Sciatic nerve (tissue), 2 donors: ENCODE measurements at regions not wholly inside any gene's neighbourhood (a gene's known extent, or its start where the extent isn't known, plus 50 kb on each side); places are given as distances from the start of the nearest gene placed in this dataset.

Experiments used
- ATAC-seq: fragments of 200-7000 bp; cut with Tn5 transposase; one replicate; pipeline ENCODE4 v1.9.1; 2020; ENCODE audit warnings: mild to moderate bottlenecking, moderate library complexity
- DNase-seq: peaks from one replicate; pipeline ENCODE4 v3.0.0-alpha.2; 2020; ENCODE audit warnings: low spot score
- intact Hi-C: fragments of 100-400 bp; cut with DNase I; formaldehyde crosslinking; loops from one replicate; pipeline ENCODE4 v1.14.2; 2022
- donor health status: DM: no; HTN: no; CAD: no.
- donor health status: DM: no; HTN: no; CAD: no.

DNA sequence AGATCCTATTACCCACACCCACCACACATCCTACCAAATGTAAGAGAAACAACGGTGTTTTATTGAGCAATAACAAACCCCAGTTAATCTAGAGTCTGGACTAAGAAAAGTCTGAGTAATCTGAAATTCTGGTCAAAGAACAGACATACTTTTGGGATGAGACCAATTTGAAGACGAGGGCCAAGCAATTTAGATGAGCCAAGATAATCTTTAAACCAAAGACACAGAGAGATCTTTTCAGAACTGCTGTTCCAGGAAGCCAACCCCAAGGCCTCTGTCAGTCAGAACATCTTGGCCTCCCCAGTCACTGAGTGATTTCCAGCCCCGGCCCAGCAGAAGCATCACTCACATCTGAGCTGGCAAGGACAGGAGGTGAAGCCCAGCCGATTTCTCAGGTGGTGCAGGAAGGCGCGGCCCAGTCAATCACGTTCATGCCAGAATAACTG, 118.5 kb upstream of the SYNDIG1 start:
- intact Hi-C loops, result no loop called here
- DNase-seq, result no peak
- ATAC-seq, result peak; percentile 92

DNA sequence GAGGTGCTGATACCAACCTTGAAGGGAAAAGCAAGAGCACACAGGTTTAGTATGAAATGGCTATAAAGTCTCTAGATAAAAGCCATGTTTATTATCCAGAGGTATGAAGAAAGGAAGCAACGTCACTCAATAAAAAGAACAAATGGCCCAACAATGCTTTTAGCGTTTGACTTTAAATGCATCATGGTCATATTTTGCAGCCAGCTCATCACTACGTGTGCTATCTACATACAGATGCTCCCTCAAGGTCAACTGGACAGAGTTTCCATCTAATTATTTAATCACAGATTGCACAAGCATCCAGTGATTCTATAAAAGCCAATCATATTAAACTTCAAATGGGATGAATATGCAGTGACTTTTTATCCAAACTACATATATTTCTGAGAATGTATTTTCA, 127.6 kb upstream of the SYNDIG1 start:
- DNase-seq (no peak), ATAC-seq (no peak)
- intact Hi-C loops, result no loop called here

DNA sequence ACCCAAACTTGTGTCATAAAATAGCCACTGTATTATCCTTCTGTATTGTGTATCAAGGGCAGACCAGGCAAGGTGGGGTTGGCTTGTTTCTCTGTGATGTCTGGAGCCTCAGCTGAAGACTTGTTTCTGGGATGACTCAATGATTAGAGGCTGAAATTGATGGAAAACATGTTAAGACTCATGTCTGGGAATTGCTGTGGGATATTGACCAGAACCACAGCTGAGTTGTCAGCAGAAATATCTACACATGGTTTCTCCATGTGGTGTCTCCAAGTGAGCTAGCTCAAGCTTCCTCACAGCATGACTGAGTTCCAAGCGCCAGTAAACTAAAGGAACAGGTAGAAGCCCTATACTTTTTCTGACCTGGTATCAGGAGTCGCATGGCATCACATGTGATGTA, 128.5 kb upstream of the SYNDIG1 start:
- DNase-seq (no peak), ATAC-seq (no peak)
- intact Hi-C loops, result no loop called here

DNA sequence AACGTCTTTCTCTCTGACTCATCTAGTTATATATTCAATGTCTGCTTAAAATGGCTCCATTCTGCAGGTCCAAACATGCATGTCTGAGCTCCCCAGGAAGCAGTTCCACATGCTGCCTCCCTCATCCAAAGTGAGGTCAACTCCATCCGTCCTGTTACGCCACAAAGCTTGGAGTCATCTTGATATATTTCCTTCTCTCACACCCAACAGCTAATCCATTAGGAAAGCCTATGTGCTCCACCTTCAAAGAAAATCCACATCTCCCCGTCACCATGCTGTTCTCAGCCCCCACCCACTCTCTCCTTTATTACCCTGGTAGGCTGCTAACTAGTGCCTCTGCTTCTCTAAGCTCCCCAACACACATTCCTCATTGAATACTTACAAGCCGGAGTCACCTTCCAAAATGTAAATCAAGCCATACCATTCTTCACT, 130.2 kb upstream of the SYNDIG1 start:
- ATAC-seq (no peak), DNase-seq (no peak)
- intact Hi-C loops, result no loop called here

DNA sequence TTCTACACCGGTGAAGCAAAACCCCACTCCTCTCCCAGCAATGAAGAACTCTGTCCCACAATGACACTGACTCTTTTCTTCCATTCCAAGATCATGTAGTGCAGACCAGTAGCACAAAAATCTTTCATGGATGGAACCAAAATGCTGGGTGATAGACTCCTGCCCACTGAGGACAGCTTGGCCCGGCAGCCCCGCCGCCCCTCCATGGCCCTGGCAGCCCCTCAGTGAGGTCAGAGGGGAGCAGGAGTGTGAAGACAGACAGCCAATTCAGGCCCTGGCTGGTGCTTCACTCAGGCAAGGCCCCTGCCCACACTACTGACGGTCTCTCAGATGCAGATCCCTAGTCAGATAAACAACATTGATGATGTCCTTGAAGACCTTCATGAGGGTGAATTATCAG, 131.9 kb upstream of the SYNDIG1 start:
- DNase-seq (no peak), ATAC-seq (no peak)
- intact Hi-C loops, result no loop called here

DNA sequence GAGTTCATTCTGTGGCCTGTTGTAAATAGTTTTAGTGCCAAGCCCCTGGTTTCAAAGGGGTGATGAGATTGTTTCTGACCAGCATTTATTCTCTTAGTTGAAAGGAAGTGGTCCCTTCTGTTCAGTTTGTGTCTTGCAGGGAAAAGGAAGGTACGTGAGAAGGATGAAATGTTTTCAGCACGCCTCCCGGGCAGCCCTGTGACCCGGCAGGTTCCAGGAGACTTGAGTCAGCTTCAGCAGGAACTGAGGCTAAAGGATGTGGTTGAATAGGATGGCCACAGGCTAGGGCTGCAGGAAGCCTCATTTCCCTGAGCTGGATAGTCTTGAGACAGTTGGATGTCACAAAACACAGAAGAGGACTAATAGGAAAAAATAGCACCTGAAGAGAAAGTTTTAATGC, 132.4 kb upstream of the SYNDIG1 start:
- intact Hi-C loops, result no loop called here
- ATAC-seq (no peak), DNase-seq (no peak)

DNA sequence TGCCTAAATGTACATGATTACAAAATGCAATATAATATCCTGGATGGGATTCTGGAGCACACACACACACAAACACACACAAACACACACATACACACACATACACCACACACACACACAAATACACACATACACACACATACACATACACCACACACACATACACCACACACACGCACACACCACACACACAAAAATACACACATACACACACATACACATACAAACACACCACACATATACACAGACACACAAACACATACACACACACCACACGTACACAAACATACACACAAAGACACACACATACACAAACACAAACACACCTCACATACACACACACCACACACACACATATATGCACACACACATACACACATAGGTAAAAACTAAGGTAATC, 134.6 kb upstream of the SYNDIG1 start:
- ATAC-seq (no peak), DNase-seq (no peak)
- intact Hi-C loops, result no loop called here

DNA sequence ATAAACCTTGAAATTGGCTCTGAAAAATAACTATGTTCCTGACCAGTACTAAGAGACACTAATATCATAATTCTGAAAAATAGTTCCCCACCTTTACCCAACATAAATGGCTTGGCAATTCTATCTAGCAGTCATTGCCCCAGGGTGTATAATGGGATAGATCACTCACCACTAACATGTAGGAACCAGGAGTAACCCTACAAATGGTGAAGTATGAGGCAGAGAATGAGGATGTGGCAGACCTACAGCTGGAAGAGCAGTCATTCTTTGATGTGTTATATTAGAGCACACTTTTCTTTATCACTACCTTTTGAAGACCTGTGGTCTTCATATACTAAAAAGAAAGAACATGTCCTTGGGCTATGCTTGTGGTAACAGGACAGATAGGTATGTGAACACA, 136.5 kb upstream of the SYNDIG1 start:
- intact Hi-C loops, result no loop called here
- no peak for ATAC-seq

DNA sequence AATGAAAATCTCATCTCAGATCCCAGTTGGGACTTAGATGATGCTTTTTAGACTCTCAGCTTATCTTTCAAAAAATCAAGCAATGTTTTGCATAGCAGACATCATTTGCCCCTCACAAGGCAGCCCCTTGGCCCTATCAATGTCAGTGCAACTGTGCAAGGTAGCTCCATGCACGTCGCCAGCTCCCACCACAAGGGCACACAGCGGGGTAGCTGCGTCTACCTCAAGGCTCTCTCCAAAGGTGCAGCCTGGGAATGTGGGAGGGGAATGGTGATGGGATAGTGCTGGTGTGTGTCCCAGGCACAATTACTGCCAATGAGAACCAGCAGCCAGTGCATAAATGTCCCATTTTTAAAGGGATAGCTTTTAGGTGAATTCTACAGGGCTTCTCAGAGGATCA, 137.5 kb upstream of the SYNDIG1 start:
- no peak for ATAC-seq
- intact Hi-C loops, result no loop called here
- no peak for DNase-seq

More for the DNA sequence above, 136.5 kb upstream of the SYNDIG1 start:
- no peak for DNase-seq

DNA sequence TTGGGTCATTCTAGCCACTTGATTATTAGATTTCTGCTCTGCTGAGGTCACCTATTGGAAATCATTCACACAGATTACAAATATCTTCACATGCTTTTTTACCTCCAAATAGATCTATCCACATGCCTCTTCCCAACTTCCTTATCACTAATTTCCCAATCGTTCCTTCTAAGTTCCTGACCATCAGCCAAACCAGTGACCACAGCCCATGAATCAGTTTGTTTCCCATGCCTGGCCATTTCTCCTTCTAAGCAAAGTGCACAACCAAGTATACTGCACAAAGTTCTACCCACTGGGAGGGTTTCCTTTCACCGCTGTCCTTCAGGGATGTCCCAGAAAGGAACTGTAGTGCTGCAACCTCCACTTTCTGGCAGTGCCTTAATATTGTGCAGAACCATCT, 140.5 kb upstream of the SYNDIG1 start:
- no peak for ATAC-seq
- no peak for DNase-seq
- intact Hi-C loops, result no loop called here

DNA sequence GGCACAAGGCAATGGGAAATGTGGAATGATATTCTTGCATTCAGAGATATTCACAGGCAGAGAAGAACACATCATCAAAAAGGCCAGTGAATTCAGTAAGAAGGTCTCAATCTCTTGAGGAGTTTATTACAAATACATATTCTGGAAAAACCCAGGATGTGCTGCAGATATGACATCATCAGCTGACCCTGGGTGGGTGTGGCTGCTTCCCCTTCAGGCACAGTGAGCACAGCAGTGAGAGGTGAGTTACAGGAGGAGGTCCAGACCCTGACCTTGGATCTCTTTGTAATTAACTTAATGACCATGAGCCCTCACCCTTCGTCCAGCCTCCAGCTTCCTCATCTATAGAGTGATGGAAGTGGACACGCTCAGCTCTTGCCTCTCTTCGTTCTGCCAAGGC, 147.5 kb upstream of the SYNDIG1 start:
- intact Hi-C loops, result no loop called here
- ATAC-seq (no peak), DNase-seq (no peak)

DNA sequence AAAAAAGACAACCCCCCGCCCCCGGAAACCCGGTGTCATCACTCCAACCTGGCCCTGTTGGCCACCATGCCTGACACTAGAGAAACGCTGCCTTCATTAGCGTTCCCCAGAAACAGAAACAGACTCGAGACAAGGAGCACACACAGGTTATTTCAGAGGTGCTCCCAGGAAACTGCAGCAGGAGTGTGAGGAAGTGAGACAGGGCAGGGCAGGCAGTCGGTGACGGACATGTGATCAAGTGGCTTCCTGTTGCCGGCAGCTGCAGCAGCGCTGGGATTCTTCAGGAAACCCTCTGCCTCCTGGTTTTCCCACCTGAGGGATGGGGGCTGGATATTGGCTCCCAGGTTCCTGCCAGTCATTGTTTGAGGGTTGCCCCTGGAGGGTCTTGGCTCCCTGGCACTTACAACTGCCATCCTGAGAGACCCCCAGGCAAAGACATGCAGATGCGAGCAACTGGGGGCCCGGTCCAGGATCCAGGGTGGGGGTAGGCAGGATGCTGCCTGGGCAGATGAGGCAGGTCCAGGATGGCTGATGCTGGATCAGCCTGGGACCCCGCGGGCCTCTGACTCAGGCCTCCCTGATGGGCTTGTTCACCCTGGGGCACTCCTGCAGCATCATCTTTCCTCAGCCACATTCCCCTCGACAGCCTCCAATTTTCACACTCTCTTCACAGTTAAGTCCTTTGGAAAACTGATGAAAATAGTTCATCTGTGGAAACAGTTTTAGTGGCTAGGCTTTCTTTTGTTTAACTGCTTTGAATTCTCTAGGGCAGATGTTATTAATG, 150.7 kb upstream of the SYNDIG1 start:
- DNase-seq, result no peak
- ATAC-seq, result no peak
- intact Hi-C loops, result no loop called here

DNA sequence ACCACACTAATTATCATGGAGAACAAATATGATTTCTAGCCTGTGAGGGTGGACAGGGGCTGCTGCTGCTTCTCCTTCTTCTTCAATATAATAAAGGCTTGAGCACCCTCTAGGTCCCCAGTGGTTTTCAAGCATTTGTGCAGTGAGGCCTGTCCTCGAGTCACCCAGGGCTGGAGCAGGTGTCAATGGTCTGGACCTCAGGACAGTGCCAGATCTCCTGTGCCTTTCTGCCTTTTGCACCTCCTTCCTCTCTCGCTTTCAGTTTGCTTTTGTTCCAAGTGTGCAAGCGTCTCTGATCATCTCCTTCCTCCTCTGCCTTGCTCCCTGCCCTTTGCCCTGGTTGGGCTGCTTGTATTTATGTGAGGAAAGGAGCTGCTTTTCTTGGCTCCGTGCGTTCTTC, 152.2 kb upstream of the SYNDIG1 start:
- DNase-seq (no peak), ATAC-seq (no peak)
- intact Hi-C loops, result no loop called here

DNA sequence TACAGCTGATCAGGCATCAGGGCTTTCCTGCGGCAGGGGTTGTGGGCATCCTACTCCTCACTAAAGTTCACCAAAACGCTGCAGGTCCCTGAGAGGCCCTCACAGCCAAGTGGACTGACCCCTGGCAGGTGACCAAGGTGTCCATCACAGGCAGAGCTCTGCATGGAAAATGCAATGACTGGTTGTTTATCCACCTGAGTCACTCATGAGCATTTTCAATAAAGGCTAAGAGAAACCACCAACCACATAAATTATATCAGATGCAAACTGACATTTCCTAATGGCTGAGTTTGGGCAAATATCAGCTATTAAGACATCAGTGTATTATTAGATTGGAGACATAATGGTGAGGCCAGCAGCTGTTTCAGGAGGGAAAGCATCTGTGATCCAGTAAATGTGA, 152.7 kb upstream of the SYNDIG1 start:
- ATAC-seq, result no peak
- intact Hi-C loops, result no loop called here
- DNase-seq, result no peak

DNA sequence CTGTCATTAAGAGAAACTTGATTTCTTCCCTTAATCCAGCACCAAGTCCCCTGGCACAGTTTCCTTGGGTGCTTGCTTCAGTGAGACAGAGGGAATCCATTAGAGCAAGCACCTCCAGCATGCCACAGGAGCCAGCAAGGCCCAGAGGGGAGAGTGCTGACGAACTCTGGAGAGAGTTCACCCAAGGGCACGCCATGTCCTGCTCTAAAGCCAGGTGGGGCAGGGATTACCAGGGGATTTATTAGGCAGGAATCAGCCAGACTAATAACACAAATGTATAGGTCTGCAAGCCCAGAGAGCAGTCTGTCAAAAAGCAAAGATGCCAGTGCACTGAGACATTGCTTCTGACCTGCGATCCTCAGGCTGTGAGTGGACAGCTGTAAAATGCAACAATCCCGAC, 155.4 kb upstream of the SYNDIG1 start:
- no peak for ATAC-seq
- intact Hi-C loops, result no loop called here
- DNase-seq, result no peak

DNA sequence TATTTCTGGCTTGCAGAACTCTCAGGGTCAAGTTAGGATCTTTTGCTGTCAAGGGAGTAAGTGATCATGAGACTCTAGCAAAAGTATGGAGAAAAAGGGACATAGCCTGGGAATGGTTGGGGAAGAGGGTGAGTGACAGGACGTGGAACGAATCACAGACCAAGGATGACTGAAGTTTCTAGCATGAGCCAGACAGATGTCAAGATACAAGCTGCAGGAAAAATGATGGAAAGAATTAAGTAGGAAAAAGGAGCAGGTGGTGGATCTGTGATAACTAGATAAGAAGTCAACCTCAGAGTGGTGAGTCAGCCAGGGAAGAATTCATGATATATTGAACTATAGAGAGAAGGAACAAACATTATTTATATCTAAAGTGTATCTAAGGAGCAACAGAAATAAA, 159.8 kb upstream of the SYNDIG1 start:
- intact Hi-C loops, result no loop called here
- ATAC-seq (no peak), DNase-seq (no peak)

DNA sequence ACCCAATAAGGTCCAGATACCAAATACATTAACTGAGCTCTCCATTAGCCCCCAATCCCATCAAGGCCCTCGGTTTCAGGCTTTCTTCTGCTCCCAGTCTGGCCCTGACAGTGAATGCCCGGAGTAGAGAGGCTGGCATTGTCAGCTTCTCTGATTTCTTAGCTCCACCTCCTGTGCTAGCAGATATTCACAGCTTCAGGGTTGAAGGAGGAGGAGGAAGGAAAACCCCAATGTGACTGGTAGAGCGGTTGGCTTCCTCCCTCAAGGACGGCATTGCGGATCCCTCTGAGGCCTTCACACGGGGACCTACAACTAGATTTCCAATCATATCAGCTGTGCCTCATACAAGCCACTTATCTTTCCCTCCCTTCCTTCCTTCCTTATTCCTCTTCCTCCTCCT, 164.1 kb upstream of the SYNDIG1 start:
- DNase-seq, result no peak
- no peak for ATAC-seq
- intact Hi-C loops, result no loop called here

DNA sequence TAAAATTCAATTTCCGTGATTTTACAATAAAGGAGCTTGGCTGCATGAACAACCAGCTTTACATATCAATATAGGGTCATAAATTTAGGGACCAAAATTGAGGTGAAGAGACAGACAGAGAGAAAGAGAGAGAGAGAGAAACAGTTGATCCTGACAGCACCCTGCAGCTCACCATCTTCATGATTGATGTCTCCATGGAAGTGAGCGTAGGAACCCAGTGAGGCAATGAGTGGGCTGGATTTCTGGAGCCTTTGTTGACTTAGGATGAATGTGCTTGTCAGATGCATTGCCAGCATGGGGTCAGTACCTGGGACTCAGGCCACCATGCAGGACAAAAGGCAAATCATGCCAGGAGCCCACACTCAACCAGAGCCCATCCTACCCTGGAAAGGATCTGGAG, 165.1 kb upstream of the SYNDIG1 start:
- ATAC-seq (no peak), DNase-seq (no peak)
- intact Hi-C loops, result no loop called here

DNA sequence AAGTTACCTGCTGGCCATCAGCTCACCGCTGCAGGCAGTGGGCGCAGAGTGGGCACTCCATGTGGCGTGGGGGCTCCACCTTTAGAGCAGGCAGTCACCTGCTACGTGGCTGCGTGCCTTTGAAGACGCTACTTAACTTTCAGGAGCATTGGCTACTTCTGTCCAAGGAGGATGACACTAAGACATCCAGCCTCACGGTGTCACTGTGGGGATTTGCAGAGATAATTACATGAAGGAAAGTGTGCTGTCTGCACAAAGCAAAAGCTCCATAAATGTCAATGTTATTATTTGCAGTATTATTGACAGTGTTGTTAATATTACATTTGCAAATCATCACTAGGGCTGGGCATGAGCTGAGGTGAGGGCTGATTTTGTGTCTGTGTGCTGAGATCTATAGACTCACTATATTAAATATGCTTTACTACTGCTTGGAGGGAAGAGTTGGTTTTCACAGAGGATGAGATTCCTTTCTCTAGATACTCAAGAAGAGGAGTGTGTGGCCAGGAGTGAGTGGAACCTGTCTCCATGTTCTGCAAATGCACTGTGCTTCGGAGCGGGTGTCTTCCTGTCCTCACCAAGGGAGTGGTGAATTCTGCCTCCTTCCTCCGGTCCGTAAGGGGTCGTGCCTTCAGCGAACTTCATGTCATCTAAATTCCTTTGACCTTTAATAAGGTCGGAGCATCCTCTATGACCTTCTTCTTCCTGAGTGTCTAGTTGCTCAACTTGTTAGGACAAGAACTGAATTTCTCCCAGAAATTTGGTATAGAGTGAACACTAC, 165.8 kb upstream of the SYNDIG1 start:
- ATAC-seq (peak; percentile 38), DNase-seq (no peak)
- intact Hi-C loops, result no loop called here

DNA sequence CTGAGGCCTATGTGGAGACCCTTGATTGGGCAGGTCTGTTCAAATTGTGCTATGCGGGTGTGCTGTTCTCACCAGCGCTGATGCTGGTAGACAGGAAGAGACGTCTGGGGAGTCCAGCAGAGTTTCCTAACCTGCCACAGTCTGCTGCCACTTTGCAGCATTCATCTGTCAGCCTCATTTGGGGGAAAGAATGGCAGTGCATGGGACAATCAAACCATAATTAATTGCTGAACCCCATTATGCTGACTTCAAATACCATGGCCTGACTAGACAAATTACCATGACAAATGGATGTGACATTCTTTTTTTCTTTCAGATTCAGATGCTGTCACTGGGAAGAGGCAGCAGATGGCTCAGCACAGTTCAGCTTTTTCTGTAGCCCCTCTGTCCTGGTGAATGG, 171.4 kb upstream of the SYNDIG1 start:
- intact Hi-C loops, result no loop called here
- no peak for DNase-seq
- no peak for ATAC-seq
